ENCODE measurements at regions not wholly inside any gene's neighbourhood (a gene's known extent, or its start where the extent isn't known, plus 50 kb on each side); places are given as distances from the start of the nearest gene placed in this dataset.
"Not testable (repeated sequence)": the region's sequence is repeated elsewhere in the genome, so short reads cannot be mapped to it uniquely, and the experiment has no call there.

DNA sequence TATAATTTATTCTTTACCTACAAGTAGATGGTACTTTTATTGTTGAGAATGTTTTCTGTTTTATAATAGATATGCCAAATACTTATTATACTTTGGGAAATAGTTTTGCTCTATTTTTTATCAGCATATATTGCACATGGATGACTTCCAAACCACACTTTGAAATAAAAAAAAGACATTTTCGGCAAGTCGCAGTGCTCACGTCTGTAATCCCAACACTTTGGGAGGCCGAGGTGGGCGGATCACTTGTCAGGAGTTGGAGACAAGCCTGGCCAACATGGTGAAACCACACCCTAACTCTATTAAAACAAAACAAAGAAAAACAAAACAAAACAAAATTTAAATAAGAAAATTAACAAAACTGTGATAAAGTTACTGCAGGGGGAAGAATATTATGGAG is 983.9 kb upstream of the CNTN5 start:
- no peak for DNase-seq

GRCh38 chr11:98040061-98040808 is 980.5 kb upstream of the CNTN5 start:
- DNase-seq: no peak

GRCh38 chr11:98047647-98048046 is 973.1 kb upstream of the CNTN5 start:
- DNase-seq: no peak

GRCh38 chr11:98053851-98054250 is 966.9 kb upstream of the CNTN5 start:
- no peak for DNase-seq

GRCh38 chr11:98056945-98057344 is 963.8 kb upstream of the CNTN5 start:
- no peak for DNase-seq

- no peak for DNase-seq
Observed at GRCh38 chr11:98059488-98059887, 961.3 kb upstream of the CNTN5 start.

- no peak for DNase-seq
Observed at GRCh38 chr11:98060759-98061158, 960.0 kb upstream of the CNTN5 start.

DNA sequence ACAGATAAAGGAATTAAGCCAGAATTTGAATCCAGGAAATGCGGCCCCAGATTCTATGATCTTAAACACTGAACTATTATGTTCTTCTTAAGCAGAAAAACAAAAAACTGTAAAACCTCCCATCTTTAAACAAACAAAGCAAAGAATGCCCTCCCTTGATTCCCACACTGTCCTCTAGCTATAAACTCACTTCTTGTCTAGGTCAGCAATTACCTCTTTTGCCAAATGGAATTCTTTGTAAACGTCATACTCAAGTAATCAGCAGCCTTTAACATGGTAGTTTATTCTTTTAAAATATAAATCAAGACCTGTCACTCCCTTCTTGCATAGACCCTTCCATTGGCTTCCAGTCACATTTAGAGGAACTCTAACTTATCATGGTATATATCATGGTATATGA is 958.9 kb upstream of the CNTN5 start:
- no peak for DNase-seq

DNA sequence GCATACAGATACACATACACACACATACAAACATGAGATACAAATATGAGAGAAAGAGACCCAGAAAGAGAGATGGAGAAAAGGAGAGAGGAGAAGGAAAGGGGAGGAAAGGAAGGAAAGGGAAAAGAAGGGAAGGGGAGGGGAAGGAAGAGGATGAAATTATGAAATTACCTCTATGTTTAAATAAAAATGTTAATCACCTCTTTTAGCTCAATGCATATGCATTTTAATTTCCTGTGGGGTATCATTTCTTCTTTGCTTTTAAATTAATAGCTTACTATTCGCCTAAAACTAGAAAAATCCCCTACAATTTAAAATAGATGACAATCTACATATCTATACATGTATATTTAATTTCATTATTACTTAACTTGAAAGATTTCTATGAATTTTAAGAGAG is 958.0 kb upstream of the CNTN5 start:
- DNase-seq: no peak

DNA sequence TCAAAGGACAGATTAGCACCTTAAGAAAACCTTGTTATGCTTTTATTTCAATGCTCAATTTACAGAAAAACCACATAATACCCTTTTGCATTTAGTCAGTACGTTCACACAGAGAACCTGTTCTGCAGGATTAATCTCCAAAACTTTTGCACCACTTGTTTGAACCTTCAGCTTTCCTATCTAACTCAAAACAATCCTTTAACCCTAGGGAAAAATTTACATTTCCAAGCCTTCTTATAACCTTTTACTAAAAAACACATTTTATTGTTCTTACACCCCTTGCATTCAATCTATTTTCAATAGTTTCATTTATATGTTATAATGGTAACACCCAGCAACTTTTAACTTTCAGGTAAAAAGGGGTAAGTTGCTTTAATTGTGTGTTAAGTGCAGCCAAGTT is 952.5 kb upstream of the CNTN5 start:
- DNase-seq: peak; percentile 3

- not testable (repeated sequence) for DNase-seq
Observed at GRCh38 chr11:98069147-98069546, 951.6 kb upstream of the CNTN5 start.

DNA sequence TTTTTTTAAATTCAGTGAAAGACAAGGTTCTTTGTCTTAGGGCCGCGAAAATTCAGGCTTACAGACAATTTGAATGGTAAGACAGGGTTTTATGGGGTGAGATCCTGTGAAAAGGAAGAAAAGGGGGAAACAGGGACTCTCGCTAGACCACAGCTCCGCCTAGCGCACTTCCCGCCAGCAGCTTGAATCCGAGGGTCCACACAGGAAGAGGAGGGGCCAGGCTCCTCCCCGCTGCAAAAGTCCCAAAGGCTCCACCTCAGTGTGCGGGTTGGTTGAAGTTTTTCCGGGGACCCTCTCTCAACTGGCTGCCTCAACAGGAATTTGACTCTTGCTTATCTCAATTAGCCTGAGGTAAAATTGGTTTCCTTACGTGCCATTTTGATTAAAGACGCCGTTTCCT is 950.9 kb upstream of the CNTN5 start:
- no peak for DNase-seq

DNA sequence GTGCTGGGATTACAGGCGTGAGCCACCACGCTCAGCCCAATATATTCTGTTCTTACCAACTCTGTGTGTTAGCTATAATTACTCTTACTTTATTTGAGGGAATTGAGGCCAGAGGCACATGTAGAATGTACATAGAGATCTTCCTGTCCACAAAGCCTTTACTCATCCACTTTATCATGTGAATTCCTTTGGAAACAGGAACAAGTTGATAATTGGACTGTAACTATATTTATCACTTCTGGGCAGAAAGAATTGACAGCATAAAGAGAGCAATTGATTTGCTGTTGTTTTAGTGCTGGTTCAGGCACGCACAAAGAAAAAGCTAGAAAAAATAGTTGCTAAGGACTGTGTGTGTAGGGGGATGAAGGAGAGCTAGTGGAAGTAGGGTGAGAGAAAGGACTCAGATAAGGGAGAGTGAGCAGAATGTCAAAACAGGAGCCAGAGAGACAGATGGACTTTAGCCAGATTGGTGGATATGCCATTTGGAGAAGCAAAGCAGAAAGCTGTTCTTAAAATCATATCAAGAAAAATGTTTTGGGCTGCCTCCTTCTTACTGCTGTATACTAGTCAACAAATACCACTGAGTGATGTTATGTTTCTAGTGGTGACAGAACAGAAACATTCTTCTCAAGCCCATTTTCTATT is 929.8 kb upstream of the CNTN5 start:
- no peak for DNase-seq

GRCh38 chr11:98099371-98099770 is 921.4 kb upstream of the CNTN5 start:
- no peak for DNase-seq

GRCh38 chr11:98100689-98101088 is 920.1 kb upstream of the CNTN5 start:
- no peak for DNase-seq

GRCh38 chr11:98101329-98101728 is 919.4 kb upstream of the CNTN5 start:
- DNase-seq: no peak

- no peak for DNase-seq
Observed at GRCh38 chr11:98104249-98104648, 916.5 kb upstream of the CNTN5 start.

DNA sequence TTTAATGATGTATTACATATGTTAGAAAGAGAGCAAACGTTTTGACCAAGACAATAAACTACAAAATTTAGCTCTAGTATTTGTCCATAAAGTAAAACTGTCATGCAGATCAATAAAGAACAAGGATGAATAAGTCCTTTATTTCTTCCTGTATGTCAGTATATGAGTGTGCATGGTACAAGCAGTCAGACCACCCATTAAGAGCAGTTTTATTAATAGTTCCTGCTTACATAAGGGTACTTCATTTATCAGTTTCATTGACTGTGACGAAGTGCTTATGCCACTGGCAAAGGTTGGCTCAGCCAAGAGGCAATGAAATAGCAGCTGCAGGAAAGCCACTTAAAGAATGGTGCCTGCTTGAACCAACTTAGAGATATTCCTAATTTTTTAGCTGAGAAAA is 913.0 kb upstream of the CNTN5 start:
- peak; percentile 31 for DNase-seq

- no peak for DNase-seq
Observed at GRCh38 chr11:98110030-98110429, 910.7 kb upstream of the CNTN5 start.

- no peak for DNase-seq
Observed at GRCh38 chr11:98115873-98116272, 904.9 kb upstream of the CNTN5 start.

- no peak for DNase-seq
Observed at GRCh38 chr11:98130117-98130625, 890.6 kb upstream of the CNTN5 start.

DNA sequence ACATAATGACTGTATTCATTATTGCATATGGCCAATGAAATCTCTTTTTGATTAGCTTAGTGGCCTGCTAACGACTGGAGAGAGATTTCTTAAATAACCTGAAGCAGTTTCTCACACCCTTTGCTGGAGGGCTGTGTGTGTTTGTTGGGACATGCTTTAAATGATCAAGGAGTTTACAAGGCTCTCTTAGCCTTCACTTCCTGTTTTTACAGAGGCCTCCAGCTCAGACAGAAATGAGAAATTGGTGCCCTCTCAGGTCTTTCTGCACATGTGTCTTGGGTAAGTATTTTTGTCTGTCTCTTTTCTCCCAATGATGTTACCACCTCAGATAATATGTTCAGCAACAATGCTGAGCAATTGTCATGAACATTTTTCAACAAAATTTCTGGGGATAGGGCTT is 884.4 kb upstream of the CNTN5 start:
- no peak for DNase-seq

DNA sequence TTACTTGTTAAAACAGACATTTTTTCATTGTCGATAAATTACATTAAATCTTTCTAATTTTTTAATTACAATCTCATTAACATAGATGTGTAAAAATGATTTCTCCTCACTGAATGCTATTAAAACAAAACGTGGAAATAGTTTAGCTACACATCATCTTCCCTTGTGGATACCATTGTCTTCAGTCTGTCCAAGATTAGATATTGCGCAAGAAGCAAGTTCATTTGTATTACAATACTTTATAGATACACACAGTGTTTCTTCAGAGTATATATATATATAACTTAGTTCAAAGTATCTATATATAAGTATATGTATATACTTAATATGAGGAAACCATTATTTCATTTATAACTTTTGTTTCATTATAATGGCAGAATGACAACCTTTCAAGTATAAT is 883.3 kb upstream of the CNTN5 start:
- no peak for DNase-seq

GRCh38 chr11:98143661-98144060 is 877.1 kb upstream of the CNTN5 start:
- no peak for DNase-seq

All from renal pelvis (tissue), 1 donor.